Retina (tissue), 1 donor: ENCODE measurements at regions not wholly inside any gene's neighbourhood (a gene's known extent, or its start where the extent isn't known, plus 50 kb on each side); places are given as distances from the start of the nearest gene placed in this dataset.
"Not testable (repeated sequence)": the region's sequence is repeated elsewhere in the genome, so short reads cannot be mapped to it uniquely, and the experiment has no call there.

ENCODE experiments used
- DNase-seq: peaks from one replicate; pipeline ENCODE4 v3.0.0-alpha.2; 2016

DNA sequence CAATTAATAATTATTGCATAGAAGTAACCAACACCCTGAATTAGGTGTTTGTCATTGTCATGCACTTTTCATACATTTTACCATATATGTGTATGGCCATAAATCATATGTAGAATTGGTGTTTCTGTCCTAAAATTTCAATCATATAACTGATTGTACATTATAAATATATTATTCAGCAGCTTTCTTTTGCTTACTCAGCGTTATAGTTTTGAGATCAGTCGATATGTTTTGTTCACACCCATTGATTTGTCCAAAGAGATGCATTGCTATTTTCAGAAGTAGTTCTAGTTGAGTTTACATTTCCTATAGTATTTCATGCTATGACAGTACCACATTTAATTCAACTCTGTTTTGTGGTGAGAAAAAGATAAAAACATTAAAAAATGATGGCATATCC, 50.5 kb upstream of the PARP4 start:
- DNase-seq, result no peak

DNA sequence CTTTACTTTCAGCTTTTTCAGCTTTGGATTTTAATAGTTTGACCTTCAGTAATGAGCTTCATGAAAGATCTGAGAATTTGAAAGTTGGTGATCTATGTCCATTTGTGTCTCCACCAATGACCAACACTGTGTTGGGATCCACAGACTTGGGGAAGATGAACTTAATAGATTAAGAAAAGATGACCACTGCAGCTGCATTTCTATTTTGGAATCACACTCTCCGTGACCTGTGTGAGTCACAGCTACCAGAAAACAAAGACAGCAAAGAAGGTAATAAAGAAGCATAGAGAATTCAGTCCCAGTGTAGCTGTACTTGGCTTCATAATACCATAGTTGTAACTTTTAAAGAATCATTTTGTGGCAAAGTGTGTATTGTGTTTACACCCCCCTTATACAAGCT, 51.4 kb upstream of the PARP4 start:
- DNase-seq, result not testable (repeated sequence)

DNA sequence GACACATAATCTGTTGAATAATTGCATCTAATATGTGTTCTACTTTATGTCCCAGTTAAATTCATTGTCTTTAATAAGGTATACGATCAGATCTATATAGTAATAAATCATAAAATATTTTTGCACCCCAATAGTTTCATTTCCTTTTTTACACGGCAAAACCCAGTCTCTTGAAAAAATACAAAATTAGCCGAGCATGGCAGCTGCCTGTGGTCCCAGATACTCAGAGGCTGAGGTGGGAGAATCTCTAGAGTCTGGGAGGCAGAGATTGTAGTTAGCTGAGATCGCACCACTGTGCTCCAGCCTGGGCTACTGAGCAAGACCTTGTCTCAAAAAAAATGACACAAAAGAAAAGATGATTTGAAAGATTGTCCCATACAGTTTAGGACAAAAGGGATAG, 52.3 kb upstream of the PARP4 start:
- DNase-seq, result no peak

DNA sequence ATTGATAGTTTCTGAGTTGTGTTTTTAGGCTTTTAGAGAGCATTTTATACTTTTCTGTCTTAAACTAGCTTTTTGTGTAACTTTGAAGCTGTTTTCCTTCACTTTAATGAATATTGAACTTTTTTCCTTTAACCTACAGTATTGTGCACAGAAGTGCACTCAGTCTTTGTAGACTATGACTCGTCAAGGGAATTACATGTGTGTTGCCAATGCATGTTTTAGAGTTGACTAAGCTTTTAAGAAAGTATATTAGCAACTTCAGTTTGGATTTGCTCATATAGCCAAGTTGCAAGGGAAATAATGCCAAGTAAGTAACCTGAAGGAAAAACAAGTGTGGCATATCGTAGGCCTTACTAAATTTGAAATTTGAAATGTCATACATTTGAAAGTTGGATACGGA, 55.0 kb upstream of the PARP4 start:
- not testable (repeated sequence) for DNase-seq

DNA sequence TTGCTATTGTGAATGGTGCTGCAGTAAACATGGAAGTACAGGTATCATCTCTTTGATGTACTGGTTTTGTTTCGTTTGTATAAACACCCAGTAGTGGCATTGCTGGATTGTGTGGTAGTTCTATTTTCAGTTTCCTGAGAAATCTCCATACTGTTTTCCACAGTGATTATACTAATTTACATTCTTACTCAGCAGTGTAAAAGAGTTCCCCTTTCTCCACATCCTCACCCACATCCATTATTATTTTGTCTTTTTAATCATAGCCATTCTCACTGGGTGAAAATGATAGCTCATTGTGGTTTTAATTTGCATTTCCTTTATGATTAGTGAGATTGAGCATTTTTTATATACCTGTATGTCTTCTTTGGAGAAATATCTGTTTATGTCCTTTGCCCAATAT, 62.3 kb upstream of the PARP4 start:
- no peak for DNase-seq

DNA sequence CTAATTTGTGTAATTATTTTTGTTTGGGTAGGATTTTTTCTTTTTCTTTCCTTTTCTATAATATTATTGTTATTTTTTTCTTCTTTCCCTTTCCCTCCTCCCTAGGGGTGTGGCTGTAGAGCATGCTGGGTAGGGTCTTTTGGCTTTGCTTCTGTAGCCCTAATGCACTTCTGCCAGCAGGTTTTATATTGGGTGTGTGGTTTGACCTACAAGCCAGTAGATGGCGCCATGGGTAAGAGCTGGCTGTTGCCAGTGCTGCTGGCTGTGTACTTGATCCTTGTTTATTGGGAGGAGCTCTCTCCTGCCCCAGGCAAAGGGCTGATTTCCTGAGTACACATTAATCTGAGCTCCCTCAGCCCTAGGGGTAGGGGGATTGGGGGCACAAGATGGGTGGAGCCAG, 67.7 kb upstream of the PARP4 start:
- peak; percentile 54 for DNase-seq

DNA sequence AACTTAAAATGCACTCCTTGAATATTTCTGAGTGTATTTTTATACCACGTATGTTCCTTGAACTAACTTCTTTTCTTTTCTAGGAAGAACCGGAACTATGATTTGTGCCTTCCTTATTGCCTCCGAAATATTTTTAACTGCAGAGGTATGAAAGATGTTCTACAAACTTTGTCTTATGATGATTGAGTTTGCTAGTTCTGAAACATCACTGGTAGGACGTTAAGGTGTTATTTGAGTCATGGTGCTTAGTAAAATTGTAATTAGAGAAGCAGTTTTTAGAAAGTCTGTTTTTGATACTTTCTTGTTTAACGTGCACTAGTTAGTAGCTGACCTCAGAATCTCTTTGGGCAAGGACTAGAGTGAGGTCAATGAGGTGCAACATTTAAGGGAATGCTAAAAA, 69.0 kb upstream of the PARP4 start:
- not testable (repeated sequence) for DNase-seq

DNA sequence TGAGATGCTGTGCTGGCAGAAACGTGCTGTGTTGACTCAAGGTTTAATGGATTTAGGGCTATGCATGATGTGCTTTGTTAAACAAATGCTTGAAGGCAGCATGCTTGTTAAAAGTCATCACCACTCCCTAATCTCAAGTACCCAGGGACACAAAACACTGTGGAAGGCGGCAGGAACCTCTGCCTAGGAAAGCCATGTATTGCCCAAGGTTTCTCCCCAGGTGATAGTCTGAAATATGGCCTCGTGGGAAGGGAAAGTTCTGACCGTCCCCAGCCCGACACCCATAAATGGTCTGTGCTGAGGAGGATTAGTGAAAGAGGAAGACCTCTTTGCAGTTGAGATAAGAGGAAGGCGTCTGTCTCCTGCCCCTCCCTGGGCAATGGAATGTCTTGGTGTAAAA, 79.1 kb upstream of the PARP4 start:
- DNase-seq, result not testable (repeated sequence)

DNA sequence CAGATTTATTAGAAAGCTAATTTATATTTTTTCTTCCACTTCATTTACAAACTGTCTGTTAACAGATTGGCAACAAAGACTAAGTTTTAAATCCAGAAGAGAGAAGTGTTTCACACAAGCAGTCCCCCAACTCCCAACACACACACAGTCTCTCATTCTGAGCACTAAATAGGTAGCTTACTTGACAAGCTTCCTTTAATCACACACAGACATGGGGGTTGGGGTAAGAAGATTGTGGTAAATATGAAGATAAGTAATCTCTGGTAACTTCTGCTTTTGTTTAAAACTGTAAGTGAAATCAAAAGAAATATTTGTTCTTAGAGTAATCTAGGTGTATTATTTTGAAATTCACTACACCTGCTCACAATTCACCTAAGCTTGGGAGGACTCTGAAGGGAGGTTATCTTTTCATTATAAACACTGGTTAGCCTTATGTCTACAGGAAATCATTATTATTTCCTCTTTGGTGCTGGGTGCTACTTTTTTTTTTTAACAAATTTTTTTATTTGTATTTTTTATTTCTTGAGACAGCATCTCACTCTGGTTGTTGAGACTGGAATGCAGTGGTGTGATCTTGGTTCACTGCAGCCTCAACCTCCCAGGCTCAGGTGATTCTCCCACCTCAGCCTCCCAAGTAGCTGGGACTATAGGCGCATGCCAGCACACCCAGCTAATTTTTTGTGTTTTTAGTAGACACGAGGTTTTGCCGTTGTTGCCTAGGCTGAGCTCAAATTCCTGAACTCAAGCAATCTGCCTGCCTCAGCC, 82.1 kb upstream of the ATP12A start:
- DNase-seq, result not testable (repeated sequence)

DNA sequence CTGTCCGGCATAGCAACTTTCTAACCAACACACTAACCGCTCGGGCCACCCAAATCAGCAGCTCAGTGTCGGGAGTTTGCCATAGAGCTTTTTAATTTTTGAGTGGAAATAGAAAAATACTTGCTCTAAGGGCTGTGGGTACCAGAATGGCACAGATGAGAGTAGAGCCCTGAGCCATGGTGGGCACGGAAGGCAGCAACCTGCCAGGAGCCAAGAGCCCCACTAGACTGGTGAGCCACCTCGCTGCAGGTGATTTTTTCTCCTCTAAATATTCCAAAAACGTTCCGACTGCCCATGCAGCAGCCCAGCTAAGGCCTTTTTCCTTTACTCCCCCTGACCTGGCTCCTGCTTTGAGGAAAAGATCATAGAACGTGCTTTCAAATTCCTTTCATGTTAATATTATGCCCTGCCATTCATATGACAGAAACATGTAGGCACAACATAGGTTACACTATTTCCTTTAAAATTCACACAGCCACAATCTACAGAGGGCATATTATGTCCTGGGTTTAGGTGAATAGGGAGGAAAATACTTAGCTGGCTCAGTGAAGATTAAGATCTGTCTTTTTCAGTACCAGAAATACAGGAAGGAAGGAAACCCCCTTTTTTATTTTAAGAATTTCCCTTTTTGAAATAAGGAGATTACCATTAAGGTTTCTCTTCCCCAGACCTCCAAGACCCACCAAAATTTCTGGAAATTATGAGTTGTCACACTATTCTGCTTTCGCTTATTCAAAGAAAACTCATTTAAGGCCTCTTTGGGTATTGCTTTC, 81.0 kb upstream of the ATP12A start:
- not testable (repeated sequence) for DNase-seq

DNA sequence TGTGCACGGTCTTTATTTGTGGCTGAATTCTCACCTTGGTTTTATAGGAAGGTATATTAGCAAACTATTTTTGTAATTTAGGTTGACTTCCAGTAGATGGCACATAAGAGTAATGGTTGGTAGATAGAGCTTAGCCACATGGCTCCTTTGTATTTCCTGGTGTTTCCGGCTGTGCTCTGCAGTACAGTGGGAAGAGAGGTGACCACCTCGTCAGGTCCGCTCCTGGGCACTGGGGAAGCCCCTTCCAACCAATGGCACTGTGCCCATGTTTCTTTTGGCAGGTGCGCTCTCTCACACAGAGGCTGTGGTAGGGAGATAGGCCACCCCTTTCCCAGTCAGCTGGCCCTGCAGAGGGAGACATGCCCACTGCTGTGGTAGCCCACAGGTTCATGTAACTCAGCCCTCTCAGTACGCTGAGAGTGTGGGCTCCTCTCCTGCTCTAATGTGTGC, 74.3 kb upstream of the ATP12A start:
- no peak for DNase-seq

DNA sequence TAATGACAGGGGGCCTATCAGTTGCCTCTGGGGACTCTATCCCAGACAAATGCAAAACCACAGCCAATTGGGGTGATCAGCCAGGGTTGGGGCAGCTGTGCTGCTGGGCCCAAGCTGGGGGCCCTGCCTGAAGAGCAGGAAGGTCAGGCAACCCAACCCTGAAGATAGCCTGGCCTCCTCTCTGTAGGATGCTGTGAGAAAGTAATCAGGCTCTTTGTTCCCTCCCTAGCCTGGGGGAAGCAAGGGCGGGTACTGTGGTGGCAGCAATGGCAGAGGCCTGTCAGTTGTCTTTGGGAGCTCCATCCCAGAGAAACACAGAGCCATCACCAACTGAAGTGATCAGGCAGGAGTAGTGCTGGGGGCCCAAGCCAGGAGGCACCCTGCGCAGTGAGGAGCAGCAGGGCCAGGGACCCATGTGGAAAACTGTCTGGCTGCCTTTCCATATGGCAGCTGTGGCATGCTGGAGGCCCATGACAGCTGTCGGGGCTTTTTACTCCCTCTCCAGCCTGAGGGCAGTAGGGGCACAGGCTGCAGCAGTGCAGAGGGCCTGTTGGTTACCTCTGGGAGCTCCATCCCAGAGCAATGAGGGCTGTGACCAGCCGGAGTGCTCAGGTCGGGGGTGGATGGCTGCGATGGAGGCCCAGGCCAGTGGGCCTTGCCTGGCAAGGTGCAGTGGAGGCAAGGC, 73.6 kb upstream of the ATP12A start:
- no peak for DNase-seq

DNA sequence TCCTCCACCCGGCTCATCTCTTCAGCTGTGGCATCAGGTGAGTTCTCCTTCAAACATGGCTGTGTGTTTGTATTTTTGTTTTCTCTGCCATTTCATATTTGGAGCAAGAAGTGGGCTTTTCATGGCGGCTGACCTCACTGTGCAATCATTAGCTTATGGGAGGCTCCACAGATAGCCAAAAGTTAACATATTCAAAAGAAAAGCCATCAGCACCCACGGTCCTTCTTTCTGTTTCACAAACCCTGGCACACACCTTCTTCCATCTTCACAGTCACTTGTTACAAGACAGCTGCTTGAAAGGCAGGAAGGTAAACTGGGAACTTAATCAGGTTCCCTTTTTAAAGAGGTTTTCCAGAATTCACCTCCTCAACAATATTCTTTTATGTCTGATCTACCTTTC, 69.3 kb upstream of the ATP12A start:
- DNase-seq, result no peak

DNA sequence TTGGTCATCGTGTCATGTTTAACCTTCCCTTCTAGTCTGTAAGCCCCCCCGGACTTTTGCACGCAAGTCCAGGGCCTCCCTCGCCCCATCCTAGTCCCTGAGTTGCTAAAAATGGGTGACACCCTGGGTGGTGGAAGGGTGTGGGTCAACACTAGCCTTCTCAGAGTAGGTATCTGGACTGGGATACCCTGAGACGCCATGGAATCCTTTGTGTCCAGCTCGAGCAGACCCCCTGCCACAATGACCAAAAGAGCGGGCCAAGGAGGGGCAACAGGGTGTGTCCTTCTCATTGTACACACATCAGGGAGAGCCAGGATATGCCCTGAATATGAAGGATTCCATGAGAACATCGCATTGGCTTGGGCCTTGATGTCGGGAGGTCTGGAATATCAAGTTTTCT, 67.5 kb upstream of the ATP12A start:
- no peak for DNase-seq

DNA sequence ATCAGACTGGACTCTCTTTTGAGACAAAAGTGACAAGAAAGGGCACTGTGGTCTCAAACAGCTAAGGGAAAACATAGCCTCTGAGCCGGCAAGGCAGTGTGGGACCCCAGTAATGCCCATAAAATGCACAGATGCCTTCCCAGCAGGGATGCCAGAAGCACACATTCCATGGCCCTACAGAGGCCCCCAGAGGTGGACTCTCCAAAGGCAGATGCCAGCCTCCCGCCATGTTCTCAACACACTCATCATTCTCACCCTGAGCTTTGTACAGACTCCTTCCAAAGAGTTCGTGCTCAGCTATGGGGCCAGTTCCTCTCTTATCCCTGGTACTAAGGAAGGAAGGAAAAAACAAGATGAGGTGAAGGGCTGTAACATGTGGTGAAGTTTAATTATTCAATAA, 67.1 kb upstream of the ATP12A start:
- DNase-seq, result no peak

DNA sequence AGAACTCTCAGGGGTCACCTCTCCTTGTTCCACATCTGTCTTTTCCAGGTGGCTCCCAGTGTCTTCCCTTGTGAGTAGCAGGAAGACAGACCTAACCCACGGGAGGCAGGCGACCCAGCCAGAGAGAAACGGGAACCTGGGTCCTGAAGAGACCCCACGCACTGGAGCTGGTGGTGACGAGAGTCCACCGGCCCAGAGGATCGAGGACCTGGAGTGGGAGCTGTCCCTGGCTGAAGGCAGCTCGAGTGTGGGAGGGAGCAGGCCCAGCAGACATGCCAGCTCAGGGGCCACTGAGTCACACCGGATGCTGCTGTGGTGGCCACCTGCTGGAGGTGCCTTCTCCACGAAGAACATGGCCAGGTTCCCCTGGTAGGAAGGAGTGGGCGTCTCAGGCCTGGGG, 66.5 kb upstream of the ATP12A start:
- DNase-seq, result no peak

DNA sequence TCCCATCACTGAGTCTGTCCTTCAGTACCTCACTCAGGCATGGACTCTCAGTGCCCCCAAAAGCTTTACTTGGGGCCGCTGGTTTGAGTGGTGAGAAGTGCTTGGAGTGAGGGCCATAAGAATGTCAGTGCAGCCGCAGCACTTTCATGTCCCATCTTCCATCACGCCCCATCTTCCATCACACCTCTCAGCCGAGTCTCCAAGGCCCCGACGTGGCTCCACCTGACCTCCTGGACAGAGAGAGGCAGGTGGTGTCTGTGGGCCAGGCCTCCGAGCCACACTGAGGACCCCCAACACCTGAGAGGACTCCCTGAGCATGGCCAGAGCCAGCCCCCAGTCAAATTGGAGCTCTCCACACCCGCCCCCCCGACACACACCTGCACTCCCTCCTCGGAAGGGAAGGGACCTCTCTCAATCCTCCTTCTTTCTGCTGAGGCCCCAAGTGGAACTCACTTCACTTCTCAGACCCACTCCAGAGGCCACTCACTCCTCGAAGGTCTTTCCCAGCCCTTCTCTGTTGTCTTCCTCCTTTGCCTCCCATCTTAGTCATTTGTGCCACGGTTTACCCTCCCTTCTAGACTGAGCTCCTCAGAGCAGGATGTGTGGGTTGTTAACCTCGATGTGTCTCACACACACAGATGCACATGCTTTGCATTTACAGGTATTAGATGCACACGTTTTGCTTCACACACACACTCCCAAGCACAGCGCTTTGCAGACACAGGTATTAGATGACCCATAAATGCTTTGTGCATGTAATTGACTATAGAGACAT, 65.7 kb upstream of the ATP12A start:
- no peak for DNase-seq

DNA sequence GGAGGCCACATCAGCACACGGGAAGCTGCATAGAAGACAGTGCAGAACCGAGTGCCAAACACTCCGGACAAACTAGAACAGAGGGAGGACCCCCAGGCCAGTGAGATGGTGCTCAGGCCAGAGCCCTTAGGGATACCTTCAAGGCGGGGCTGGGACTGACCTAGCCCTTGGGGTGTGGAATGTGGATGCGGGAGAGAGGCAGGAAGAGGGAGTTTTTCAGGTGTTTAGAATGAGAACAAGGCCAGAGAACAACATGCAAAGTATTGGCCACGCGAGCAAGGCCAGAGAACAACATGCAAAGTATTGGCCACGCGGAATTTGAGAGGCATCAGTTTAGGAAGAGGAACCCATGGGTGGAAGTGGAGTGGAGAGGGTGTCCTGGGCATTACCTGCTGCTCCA, 65.1 kb upstream of the ATP12A start:
- DNase-seq, result no peak

DNA sequence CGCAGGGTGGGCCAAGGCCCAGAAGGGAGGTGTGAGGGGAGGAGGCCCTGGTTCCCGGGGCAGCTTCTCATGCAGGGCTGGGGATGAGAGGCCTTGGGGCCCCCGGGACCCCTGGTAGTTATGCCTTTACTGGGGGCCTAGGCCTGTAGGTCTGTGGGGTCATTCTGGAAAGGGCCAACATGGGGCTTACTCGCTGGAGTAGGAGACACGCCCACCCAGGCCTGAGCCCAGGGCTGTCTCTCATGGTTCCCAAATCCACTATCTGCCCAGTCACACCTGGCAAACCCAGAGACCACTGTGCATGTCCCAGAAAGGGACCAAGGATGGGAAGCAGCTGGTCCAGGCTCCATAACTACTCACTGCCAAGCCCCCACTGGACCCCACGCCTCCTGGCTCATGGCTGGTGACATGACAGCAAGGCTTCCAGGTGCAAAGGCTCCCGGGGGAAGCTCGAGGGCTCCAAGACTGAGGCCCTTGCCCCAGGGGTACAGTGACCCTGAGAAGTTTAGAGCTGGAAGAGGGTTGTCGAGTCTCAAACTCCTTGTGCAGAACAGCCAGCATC, 64.2 kb upstream of the ATP12A start:
- no peak for DNase-seq

DNA sequence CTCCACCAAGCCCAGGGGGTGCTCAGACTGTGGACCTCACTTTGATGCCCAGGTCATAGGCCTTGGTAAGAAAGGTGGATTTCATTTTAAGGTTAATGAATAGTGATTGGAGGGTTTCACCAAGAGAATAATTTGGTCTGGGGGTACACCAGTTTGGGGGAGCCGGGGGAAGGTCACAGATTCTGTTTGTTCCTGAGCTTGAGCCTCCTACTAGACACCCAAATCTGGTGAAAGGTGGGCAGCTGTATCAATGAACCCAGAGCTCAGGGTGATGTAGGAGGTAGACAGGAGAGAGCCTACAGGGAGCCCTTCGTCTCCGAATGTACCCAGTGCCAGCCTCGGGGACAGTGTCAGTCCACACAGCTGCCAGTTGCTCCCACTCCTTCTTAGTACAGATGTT, 63.7 kb upstream of the ATP12A start:
- no peak for DNase-seq

DNA sequence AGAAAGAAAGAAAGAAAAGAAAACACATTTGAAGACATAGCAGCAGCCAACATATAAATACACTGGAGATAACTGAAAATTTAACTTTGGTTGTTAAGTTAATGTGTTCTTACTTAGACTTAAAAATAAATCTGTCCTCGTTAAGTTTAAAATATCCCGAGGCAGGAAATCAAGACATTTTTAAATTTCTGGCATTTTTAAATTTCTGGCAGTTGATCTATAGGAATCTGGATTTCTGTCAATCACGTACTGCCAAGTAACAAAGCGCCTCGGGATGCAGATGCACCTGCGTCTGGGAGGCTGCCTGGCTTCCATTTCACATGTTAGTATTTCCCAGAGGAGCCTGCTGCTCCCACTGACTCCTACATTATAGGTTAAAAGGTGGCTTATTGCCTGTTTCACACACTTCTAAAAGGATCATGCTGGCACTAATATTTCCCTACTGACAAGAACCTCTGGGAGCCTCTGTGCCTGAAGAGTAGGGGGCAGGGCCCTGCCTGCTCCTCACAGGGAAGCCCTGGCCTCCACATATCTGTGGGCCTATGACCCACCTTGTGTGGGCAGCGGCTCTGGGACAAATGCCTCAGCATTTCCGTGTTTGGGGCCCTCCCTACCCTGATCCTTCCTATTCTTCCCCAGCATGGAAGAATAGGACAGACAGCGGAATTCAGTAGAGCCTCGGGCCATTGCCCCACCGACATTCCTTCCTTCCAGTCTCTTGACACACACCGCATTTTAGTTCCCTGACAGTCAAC, 62.8 kb upstream of the ATP12A start:
- DNase-seq, result no peak
